Endothelial cell of umbilical vein (primary cell): ENCODE measurements at regions not wholly inside any gene's neighbourhood (a gene's known extent, or its start where the extent isn't known, plus 50 kb on each side); places are given as distances from the start of the nearest gene placed in this dataset.

Experiments
- BruUV-seq: library from RNA; stranded (reverse); fragments of 400-500 nt; replicated peaks from 2 replicates; lab custom pipeline; 2021; lab: Mats Ljungman, UMichigan
- CTCF ChIA-PET: fragments of 300-600, 350-600 bp; sonication (Branson Sonifier 250); formaldehyde crosslinking; loops from one replicate; lab custom pipeline; 2021; ENCODE audit warnings: antibody characterized with exemption, inconsistent platforms; lab: Charles Lee
- POLR2A ChIA-PET: fragments of 300-600, 350-600 bp; sonication (Branson Sonifier 250); formaldehyde crosslinking; loops from one replicate; lab custom pipeline; 2021; ENCODE audit warnings: antibody characterized with exemption, inconsistent platforms; lab: Charles Lee
- DNase-seq: peaks from one replicate; pipeline ENCODE4 v3.0.0-alpha.2; 2011; ENCODE audit warnings: low read depth, low spot score
- FAIRE-seq: peaks from 2 replicates; lab custom pipeline; 2011; peaks lifted over from hg19 to GRCh38; lab: Jason Lieb, UNC
- H2AFZ ChIP-seq: 2 replicates; pipeline ENCODE4 v1.6.0; 2012; ENCODE audit warnings: low read depth, low read length, control low read depth, inconsistent platforms
- H3K27ac ChIP-seq: 2 replicates; pipeline ENCODE4 v1.5.1; 2011; ENCODE audit warnings: low read depth, mild to moderate bottlenecking, control low read depth, low read length, moderate library complexity; ENCODE audit not compliant: insufficient read depth
- H3K27me3 ChIP-seq, 2 experiments: 2 replicates each; pipeline versions ENCODE4 v1.6.0 to v1.6.1; 2011; ENCODE audit warnings: low read length in 2 of 2, mixed read lengths in 1 of 2; ENCODE audit not compliant: control insufficient read depth in 2 of 2, insufficient read depth in 2 of 2
- H3K36me3 ChIP-seq, 2 experiments: 2 replicates in 1 of 2; 3 replicates in 1 of 2; pipeline ENCODE4 v1.5.1; 2011; ENCODE audit warnings: low read length in 2 of 2, mild to moderate bottlenecking in 1 of 2, moderate library complexity in 1 of 2; ENCODE audit not compliant: control insufficient read depth in 2 of 2, insufficient read depth in 2 of 2; ENCODE audit errors: extremely low read depth in 1 of 2
- H3K4me1 ChIP-seq: 3 replicates; pipeline ENCODE4 v1.5.1; 2011; ENCODE audit warnings: mild to moderate bottlenecking, low read length; ENCODE audit not compliant: control insufficient read depth, insufficient read depth; ENCODE audit errors: extremely low read depth
- H3K4me2 ChIP-seq: 2 replicates; pipeline ENCODE4 v1.6.1; 2011; ENCODE audit warnings: low read length, control low read depth, mixed read lengths; ENCODE audit not compliant: insufficient read depth
- H3K4me3 ChIP-seq, 3 experiments: fragments of 200-600 bp in 1 of 3; sonication (generic), shearing (Covaris generic) in 1 of 3; replicated peaks in 1 of 3; 2 replicates each; pipeline ENCODE4 v1.5.1; 2011 to 2016; ENCODE audit warnings: control low read depth in 3 of 3, low read length in 3 of 3, mild to moderate bottlenecking in 2 of 3, inconsistent platforms in 1 of 3, low read depth in 1 of 3, moderate library complexity in 1 of 3; ENCODE audit not compliant: insufficient read depth in 1 of 3
- H3K79me2 ChIP-seq: 2 replicates; pipeline ENCODE4 v1.6.0; 2012; ENCODE audit warnings: low read length, inconsistent platforms; ENCODE audit not compliant: control insufficient read depth, insufficient read depth
- H3K9ac ChIP-seq: replicated peaks from 2 replicates; pipeline ENCODE3; 2011; ENCODE audit warnings: low read length, control low read depth; ENCODE audit not compliant: insufficient read depth; ENCODE audit errors: extremely low read depth
- H3K9me1 ChIP-seq: replicated peaks from 3 replicates; pipeline ENCODE4 v1.6.0; 2011; ENCODE audit warnings: mild to moderate bottlenecking, low read length; ENCODE audit not compliant: control insufficient read depth, insufficient read depth; ENCODE audit errors: extremely low read depth
- H3K9me3 ChIP-seq: replicated peaks from 2 replicates; pipeline ENCODE4 v1.5.1; 2012; ENCODE audit warnings: low read length, inconsistent platforms; ENCODE audit not compliant: control insufficient read depth, insufficient read depth
- H4K20me1 ChIP-seq: replicated peaks from 2 replicates; pipeline ENCODE3; 2011; ENCODE audit warnings: mild to moderate bottlenecking, low read length; ENCODE audit not compliant: control insufficient read depth, insufficient read depth; ENCODE audit errors: extremely low read depth
- EZH2 ChIP-seq: IDR thresholded peaks from 2 replicates; pipeline ENCODE4 v1.6.1; 2012; ENCODE audit warnings: borderline replicate concordance, low read depth, mild to moderate bottlenecking, moderate library complexity, low read length, inconsistent platforms; ENCODE audit not compliant: severe bottlenecking
- FOS ChIP-seq: IDR thresholded peaks from 2 replicates; pipeline ENCODE4 v1.6.1; 2011; ENCODE audit warnings: mild to moderate bottlenecking, low read length, moderate library complexity, borderline replicate concordance; ENCODE audit not compliant: insufficient read depth
- GATA2 ChIP-seq: IDR thresholded peaks from 2 replicates; pipeline ENCODE4 v1.7.0; 2011; ENCODE audit warnings: low read depth, mild to moderate bottlenecking, moderate library complexity, mixed read lengths, low read length; ENCODE audit not compliant: insufficient read length, insufficient read depth
- JUN ChIP-seq: IDR thresholded peaks from 2 replicates; pipeline ENCODE4 v1.6.1; 2011; ENCODE audit warnings: borderline replicate concordance, low read depth; ENCODE audit not compliant: insufficient read length, insufficient read depth
- MYC ChIP-seq: IDR thresholded peaks from one replicate; pipeline ENCODE4 v1.6.1; 2011; ENCODE audit warnings: mild to moderate bottlenecking, low read depth, low read length
- POLR2A ChIP-seq: IDR thresholded peaks from 2 replicates; pipeline ENCODE4 v1.6.1; 2012; ENCODE audit warnings: low read depth, mild to moderate bottlenecking, control low read depth, low read length
- POLR2AphosphoS5 ChIP-seq: IDR thresholded peaks from 2 replicates; pipeline ENCODE4 v1.6.1; 2012; ENCODE audit warnings: low read depth, mild to moderate bottlenecking, control low read depth, low read length, moderate library complexity; ENCODE audit not compliant: insufficient read depth
- dilution Hi-C: fragments of 300-500 bp; cut with MboI; formaldehyde crosslinking; loops from one replicate; pipeline ENCODE4 v1.15.0; 2019; ENCODE audit warnings: low sequenced_read_pairs; ENCODE audit not compliant: extremely low pct_ligation_motif_present
- intact Hi-C: fragments of 100-400 bp; cut with micrococcal nuclease; formaldehyde crosslinking; loops from one replicate; pipeline ENCODE4 v1.10.0; 2022
- TF ChIP-seq, protein P1 (sequence below), 2 donors: IDR thresholded peaks; 1 replicate in 1 of 2; 2 replicates in 1 of 2; pipeline ENCODE4 v1.5.1; 2011; ENCODE audit warnings: low read length in 2 of 2, mild to moderate bottlenecking in 2 of 2, moderate library complexity in 2 of 2, control low read depth in 1 of 2, inconsistent platforms in 1 of 2, low read depth in 1 of 2; ENCODE audit not compliant: insufficient read depth in 1 of 2; ENCODE audit errors: extremely low read depth in 1 of 2
- TF ChIP-seq, protein P2 (sequence below): IDR thresholded peaks from 2 replicates; pipeline ENCODE4 v1.6.1; 2011; ENCODE audit not compliant: insufficient read depth, insufficient read length

DNA sequence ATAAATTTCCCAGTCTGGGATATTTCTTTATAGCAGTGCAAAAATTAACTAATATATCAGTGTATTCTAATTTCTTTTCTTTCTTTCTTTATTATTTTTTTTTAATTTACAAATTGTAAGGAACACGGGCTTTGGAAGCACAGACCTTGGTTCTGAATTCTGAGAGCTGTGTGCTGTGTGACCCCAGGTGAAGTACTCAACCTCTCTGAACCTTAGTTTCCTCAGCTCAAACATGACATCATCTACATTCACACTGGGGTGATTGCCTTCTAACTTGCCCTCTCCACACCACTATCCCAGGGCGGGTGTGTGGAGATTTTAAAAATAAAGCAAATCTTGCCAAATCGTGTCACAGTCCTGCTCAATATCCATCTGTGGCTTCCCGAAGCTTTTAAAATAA lies 282.8 kb downstream of the C12orf75 start:
- dilution Hi-C loops: no loop called here

DNA sequence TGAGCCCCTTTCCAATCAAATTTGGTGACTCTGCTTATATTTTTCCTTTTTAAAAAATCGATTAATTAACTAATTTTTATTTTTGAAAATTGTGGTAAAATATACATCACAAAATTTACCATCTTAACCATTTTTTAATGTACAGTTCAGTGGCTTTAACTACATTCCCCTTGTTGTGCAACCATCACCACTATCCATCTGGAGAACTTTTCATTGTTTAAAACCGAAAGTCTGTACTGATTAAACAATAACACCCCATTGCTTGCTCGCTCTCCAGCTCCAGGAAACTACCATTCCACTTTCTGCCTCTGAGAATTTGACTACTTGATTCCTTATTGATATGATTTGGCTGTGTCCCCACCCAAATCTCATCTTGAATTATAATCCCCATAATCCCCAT lies 283.4 kb downstream of the C12orf75 start:
- ChIA-PET CTCF (interaction anchor here (2.7 kb wide), 1 partner anchor 9 kb away, joined by 9 read pairs; no protein-coding TSS in a partner anchor), POLR2A (no interaction called here)
- BruUV-seq: no TSS peak
- DNase-seq: no peak
- no peaks in the 10 kb centered on the region for H3K9me3 ChIP-seq
- H3K4me2 ChIP-seq: no peak overlapping the region
- H3K9ac ChIP-seq: no peak overlapping the region
- dilution Hi-C loops (no loop called here), intact Hi-C loops (no loop called here)
- H4K20me1 ChIP-seq: no peaks in the 10 kb centered on the region
- no peaks in the 10 kb centered on the region for H3K36me3 ChIP-seq
- H2AFZ ChIP-seq: no peak overlapping the region
- H3K9me1 ChIP-seq: no peaks in the 10 kb centered on the region
- FAIRE-seq: no peak
- TF ChIP-seq, protein P1, sequence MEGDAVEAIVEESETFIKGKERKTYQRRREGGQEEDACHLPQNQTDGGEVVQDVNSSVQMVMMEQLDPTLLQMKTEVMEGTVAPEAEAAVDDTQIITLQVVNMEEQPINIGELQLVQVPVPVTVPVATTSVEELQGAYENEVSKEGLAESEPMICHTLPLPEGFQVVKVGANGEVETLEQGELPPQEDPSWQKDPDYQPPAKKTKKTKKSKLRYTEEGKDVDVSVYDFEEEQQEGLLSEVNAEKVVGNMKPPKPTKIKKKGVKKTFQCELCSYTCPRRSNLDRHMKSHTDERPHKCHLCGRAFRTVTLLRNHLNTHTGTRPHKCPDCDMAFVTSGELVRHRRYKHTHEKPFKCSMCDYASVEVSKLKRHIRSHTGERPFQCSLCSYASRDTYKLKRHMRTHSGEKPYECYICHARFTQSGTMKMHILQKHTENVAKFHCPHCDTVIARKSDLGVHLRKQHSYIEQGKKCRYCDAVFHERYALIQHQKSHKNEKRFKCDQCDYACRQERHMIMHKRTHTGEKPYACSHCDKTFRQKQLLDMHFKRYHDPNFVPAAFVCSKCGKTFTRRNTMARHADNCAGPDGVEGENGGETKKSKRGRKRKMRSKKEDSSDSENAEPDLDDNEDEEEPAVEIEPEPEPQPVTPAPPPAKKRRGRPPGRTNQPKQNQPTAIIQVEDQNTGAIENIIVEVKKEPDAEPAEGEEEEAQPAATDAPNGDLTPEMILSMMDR (IDR thresholded peaks at IDR 0.05; ENCODE audit: extremely low read depth in 1 of 2, insufficient read depth in 1 of 2, low read depth in 1 of 2, low read length in 2 of 2): no peak
- TF ChIP-seq FOS (no peak), GATA2 (no peak), EZH2 (no peak), POLR2AphosphoS5 (no peak), JUN (no peak), POLR2A (no peak), MYC (no peak)
- TF ChIP-seq, protein P2, sequence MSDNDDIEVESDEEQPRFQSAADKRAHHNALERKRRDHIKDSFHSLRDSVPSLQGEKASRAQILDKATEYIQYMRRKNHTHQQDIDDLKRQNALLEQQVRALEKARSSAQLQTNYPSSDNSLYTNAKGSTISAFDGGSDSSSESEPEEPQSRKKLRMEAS: no peak
- no peak overlapping the region for H3K27ac ChIP-seq
- no peaks in the 10 kb centered on the region for H3K4me1 ChIP-seq
- no peak overlapping the region for H3K4me3 ChIP-seq
- no peaks in the 10 kb centered on the region for H3K79me2 ChIP-seq
- H3K27me3 ChIP-seq: no peaks in the 10 kb centered on the region

More for the DNA sequence above, 282.8 kb downstream of the C12orf75 start:
- Histone ChIP-seq H3K27me3 (no peaks in the 10 kb centered on the region), H3K9me3 (no peaks in the 10 kb centered on the region), H3K4me2 (no peak overlapping the region), H3K79me2 (no peaks in the 10 kb centered on the region), H4K20me1 (no peaks in the 10 kb centered on the region), H3K9me1 (no peaks in the 10 kb centered on the region), H3K36me3 (no peaks in the 10 kb centered on the region), H3K4me1 (no peaks in the 10 kb centered on the region), H3K27ac (no peak overlapping the region), H2AFZ (no peak overlapping the region), H3K4me3 (no peak overlapping the region), H3K9ac (no peak overlapping the region)
- ChIA-PET CTCF (interaction anchor here (1.9 to 2.7 kb wide), 2 partner anchors 10 to 536 kb away, joined by 4 to 9 read pairs; no protein-coding TSS in a partner anchor), POLR2A (no interaction called here)
- no TSS peak for BruUV-seq
- TF ChIP-seq POLR2A: no peak
- TF ChIP-seq FOS: no peak
- no peak for TF ChIP-seq GATA2
- no peak for TF ChIP-seq EZH2
- TF ChIP-seq, protein P1 (IDR thresholded peaks at IDR 0.05; ENCODE audit: extremely low read depth in 1 of 2, insufficient read depth in 1 of 2, low read depth in 1 of 2, low read length in 2 of 2): no peak
- no peak for DNase-seq
- intact Hi-C loops: no loop called here
- no peak for FAIRE-seq
